PFSK-1 (cell line): ENCODE measurements at regions not wholly inside any gene's neighbourhood (a gene's known extent, or its start where the extent isn't known, plus 50 kb on each side); places are given as distances from the start of the nearest gene placed in this dataset.

Experiments
- FOXP2 ChIP-seq: optimal IDR thresholded peaks from 2 replicates; pipeline ENCODE3; 2011; ENCODE audit warnings: borderline replicate concordance, control low read depth, inconsistent platforms; ENCODE audit not compliant: insufficient read depth; ENCODE audit errors: extremely low read length, extremely low read depth
- POLR2AphosphoS5 ChIP-seq: IDR thresholded peaks from 2 replicates; pipeline ENCODE4 v1.6.1; 2012; ENCODE audit warnings: low read depth, mild to moderate bottlenecking, control low read depth, low read length, moderate library complexity
- SIN3A ChIP-seq: IDR thresholded peaks from 2 replicates; pipeline ENCODE4 v1.6.1; 2012; ENCODE audit warnings: mild to moderate bottlenecking, low read length, moderate library complexity, borderline replicate concordance; ENCODE audit not compliant: insufficient read depth
- TAF1 ChIP-seq: IDR thresholded peaks from 2 replicates; pipeline ENCODE4 v1.6.1; 2012; ENCODE audit warnings: low read length, control low read depth, borderline replicate concordance; ENCODE audit not compliant: insufficient read depth
- TF ChIP-seq, protein P1 (sequence below), 2 experiments: IDR thresholded peaks; 2 replicates each; pipeline versions ENCODE4 v1.6.1 to v1.8.0; 2011 to 2012; ENCODE audit warnings: low read depth in 2 of 2, low read length in 2 of 2, control low read depth in 1 of 2, inconsistent platforms in 1 of 2, mild to moderate bottlenecking in 1 of 2, moderate library complexity in 1 of 2; ENCODE audit not compliant: insufficient read depth in 1 of 2

- TF ChIP-seq TAF1 (no peak), FOXP2 (no peak), POLR2AphosphoS5 (no peak), SIN3A (no peak)
- TF ChIP-seq, protein P1, sequence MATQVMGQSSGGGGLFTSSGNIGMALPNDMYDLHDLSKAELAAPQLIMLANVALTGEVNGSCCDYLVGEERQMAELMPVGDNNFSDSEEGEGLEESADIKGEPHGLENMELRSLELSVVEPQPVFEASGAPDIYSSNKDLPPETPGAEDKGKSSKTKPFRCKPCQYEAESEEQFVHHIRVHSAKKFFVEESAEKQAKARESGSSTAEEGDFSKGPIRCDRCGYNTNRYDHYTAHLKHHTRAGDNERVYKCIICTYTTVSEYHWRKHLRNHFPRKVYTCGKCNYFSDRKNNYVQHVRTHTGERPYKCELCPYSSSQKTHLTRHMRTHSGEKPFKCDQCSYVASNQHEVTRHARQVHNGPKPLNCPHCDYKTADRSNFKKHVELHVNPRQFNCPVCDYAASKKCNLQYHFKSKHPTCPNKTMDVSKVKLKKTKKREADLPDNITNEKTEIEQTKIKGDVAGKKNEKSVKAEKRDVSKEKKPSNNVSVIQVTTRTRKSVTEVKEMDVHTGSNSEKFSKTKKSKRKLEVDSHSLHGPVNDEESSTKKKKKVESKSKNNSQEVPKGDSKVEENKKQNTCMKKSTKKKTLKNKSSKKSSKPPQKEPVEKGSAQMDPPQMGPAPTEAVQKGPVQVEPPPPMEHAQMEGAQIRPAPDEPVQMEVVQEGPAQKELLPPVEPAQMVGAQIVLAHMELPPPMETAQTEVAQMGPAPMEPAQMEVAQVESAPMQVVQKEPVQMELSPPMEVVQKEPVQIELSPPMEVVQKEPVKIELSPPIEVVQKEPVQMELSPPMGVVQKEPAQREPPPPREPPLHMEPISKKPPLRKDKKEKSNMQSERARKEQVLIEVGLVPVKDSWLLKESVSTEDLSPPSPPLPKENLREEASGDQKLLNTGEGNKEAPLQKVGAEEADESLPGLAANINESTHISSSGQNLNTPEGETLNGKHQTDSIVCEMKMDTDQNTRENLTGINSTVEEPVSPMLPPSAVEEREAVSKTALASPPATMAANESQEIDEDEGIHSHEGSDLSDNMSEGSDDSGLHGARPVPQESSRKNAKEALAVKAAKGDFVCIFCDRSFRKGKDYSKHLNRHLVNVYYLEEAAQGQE (IDR thresholded peaks at IDR 0.05; ENCODE audit: insufficient read depth in 1 of 2, low read depth in 2 of 2, low read length in 2 of 2), result no peak
Measured at GRCh38 chr10:123382491-123382890, 228.3 kb downstream of the BUB3 start.

DNA sequence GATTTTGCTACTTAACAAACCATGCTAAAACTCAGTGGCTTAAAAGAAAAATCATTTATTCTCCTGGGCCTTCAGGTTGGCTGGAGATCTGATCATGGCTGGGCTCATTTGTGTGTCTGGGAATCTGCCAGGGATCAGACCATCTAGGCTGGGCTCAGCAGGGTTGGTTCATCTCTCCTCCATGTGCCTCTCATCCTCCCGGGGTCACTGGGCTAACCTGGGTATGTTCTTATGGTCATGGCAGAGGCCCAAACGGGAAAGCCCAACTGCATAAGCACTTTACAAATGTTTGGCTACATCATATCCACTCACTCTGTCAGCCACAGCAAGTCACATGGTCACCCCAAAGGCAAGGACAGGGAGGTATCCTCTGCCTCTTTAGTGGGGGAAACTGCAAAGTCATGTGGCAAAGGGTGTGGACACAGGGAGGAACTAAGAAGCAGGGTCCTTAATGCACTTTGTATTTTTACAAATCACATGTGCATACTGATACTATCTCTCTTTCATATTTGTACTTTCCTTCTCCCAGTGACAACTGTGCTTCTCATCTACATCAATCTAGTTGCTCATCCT is 231.4 kb downstream of the BUB3 start:
- TF ChIP-seq, protein P1 (IDR thresholded peaks at IDR 0.05; ENCODE audit: insufficient read depth in 1 of 2, low read depth in 2 of 2, low read length in 2 of 2), result no peak
- TF ChIP-seq TAF1, result no peak
- no peak for TF ChIP-seq SIN3A
- no peak for TF ChIP-seq POLR2AphosphoS5
- TF ChIP-seq FOXP2, result no peak

DNA sequence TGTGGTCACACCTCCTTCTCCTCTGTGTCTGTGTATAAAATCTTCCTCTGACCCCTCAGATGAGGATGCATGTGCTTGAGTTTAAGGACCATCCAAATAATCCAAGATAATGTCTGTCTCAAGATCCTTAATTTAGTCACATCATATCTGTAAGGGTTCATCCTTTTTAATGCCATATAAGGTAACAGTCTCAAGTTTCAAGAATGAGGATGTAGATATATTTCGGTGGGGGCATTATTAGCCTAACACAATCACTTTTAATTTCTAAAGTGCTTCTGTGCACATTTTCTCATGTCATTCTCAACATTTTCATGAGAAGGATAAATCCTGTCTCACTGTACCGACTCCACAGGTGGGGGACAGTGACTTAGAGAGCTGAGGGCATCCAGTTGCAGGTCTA is 235.3 kb downstream of the BUB3 start:
- TF ChIP-seq POLR2AphosphoS5, result no peak
- TF ChIP-seq FOXP2, result no peak
- TF ChIP-seq SIN3A, result no peak
- no peak for TF ChIP-seq TAF1
- TF ChIP-seq, protein P1 (IDR thresholded peaks at IDR 0.05; ENCODE audit: insufficient read depth in 1 of 2, low read depth in 2 of 2, low read length in 2 of 2), result no peak

DNA sequence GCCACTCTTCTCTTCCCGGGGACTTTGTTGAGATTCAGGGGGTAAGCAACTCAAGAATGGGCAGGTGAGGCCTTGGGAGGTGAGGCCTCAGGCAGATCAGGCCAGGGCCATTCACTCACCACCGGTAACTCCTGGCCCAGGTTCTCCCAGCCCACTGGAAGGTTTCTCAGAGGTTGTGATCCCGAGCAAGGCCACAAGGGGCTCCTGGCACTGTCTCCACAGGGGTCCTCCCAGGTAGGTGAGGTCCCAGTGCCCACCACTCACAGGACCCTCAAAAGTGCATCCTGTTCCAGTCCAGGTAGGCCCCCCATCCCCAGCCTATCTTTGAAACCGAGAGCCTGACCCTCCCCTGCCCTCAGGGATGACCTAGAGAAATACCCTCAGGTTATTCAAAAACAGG is 236.1 kb downstream of the BUB3 start:
- TF ChIP-seq SIN3A, result no peak
- no peak for TF ChIP-seq POLR2AphosphoS5
- TF ChIP-seq TAF1, result no peak
- no peak for TF ChIP-seq FOXP2
- TF ChIP-seq, protein P1 (IDR thresholded peaks at IDR 0.05; ENCODE audit: insufficient read depth in 1 of 2, low read depth in 2 of 2, low read length in 2 of 2), result no peak

- TF ChIP-seq POLR2AphosphoS5, result no peak
- no peak for TF ChIP-seq TAF1
- TF ChIP-seq, protein P1 (IDR thresholded peaks at IDR 0.05; ENCODE audit: insufficient read depth in 1 of 2, low read depth in 2 of 2, low read length in 2 of 2), result no peak
- TF ChIP-seq FOXP2, result no peak
- TF ChIP-seq SIN3A, result no peak
Measured at GRCh38 chr10:123390874-123391273, 236.7 kb downstream of the BUB3 start.
